IPS-18a (cell line): ENCODE measurements at regions not wholly inside any gene's neighbourhood (a gene's known extent, or its start where the extent isn't known, plus 50 kb on each side); places are given as distances from the start of the nearest gene placed in this dataset.

Experiments used
- H3K27ac ChIP-seq: one replicate; pipeline ENCODE4 v1.5.1; 2013; ENCODE audit warnings: low read length
- H3K27me3 ChIP-seq: one replicate; pipeline ENCODE4 v1.6.1; 2013; ENCODE audit warnings: mild to moderate bottlenecking, low read length; ENCODE audit not compliant: control insufficient read depth, insufficient read depth
- H3K36me3 ChIP-seq: one replicate; pipeline ENCODE4 v1.6.1; 2013; ENCODE audit warnings: low read depth, low read length; ENCODE audit not compliant: control insufficient read depth
- H3K4me1 ChIP-seq: one replicate; pipeline ENCODE4 v1.6.1; 2013; ENCODE audit warnings: low read depth, low read length; ENCODE audit not compliant: control insufficient read depth
- H3K4me3 ChIP-seq: one replicate; pipeline ENCODE4 v1.5.1; 2013; ENCODE audit warnings: low read length
- H3K9ac ChIP-seq: one replicate; pipeline ENCODE4 v1.6.1; 2013; ENCODE audit warnings: mild to moderate bottlenecking, low read length, moderate library complexity
- H3K9me3 ChIP-seq: one replicate; pipeline ENCODE4 v1.6.1; 2013; ENCODE audit warnings: low read depth, low read length; ENCODE audit not compliant: control insufficient read depth

DNA sequence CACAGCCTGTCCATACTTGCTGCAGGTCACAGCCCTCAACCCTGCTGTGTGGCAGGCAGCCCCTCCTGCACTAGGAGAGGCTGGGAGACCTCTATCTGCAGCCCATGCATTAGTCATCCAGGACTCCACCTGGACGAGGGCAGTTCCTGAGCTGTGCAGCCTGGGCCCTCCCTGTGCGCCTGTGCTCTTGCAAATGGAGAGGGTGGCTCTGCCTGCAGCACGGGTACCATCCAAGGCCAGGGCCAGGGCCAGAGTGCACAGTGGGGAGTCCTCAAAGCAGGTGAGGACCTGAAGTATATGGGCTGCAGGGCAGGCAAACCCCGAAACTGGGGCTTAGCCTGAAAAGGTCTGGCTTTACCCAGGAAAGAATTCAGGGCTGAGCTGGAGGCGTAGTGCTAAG, 89.8 kb upstream of the PHACTR3 start:
- Histone ChIP-seq H3K4me3 (peak overlapping the region; percentile 53), H3K27me3 (no peaks in the 10 kb centered on the region), H3K9me3 (no peaks in the 10 kb centered on the region), H3K4me1 (peaks cover 3% of the 10 kb centered on the region), H3K27ac (no peak overlapping the region), H3K36me3 (no peaks in the 10 kb centered on the region), H3K9ac (no peak overlapping the region)

DNA sequence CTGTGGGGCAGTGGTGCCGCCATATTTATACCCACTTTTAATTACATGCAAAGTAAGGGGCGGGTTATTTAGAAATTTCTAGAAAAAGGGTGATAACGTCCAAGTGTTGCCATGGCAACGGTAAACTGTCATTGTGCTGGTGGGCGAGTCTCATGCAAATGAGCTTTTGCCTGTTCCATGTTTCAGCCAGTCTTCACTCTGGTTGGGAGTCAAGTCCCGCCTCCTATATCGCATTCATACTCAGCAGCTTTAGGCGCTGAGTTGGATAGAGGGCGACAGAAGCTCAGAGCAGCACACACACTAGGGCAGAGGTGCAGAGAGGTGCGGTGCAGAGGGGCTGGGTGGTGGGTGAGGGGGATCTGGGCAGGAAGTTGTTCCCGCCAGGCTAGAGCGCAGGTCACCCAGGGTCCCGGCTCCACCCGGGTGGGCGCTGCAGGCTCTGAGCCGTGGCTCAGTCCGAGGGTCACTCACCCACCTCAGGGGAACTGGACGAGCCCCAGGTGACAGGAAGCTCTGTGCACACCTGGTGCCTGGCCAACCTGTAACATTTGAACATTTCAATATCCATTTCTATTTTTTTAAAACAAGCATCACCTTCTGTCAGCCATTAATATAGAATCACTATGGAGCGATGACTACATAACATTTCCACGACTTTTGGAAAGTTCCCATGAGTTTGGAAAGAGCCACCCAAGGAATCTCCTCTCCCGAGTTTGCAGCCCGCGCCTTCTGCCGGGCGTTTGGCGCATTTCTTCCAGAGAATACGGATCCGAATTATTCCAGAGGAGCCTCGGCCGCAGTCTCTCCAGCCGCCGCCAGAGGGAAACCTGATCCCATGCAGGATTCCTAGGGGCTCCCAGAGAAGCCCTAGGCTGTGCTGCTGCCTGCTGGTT, 89.1 kb upstream of the PHACTR3 start:
- Histone ChIP-seq H3K9me3 (no peaks in the 10 kb centered on the region), H3K4me1 (peaks cover 3% of the 10 kb centered on the region), H3K36me3 (no peaks in the 10 kb centered on the region), H3K9ac (peak overlapping the region; percentile 21), H3K4me3 (peak overlapping the region; percentile 53), H3K27me3 (no peaks in the 10 kb centered on the region), H3K27ac (no peak overlapping the region)

DNA sequence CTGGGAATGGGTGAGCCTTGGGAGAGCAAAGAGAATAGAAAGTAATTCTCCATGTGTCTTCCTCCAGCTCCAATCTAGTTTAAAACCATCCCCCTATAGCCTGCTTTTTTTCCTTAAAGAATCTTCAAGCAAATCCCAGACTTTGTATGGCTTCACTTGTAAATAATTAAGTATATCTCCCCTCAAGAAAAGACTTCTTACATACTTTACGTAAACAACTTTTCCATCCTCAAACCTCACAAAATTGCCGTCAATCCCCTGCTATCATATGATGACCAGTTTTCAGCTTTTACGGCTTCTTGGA, 88.5 kb upstream of the PHACTR3 start:
- H3K27ac ChIP-seq: no peak overlapping the region

DNA sequence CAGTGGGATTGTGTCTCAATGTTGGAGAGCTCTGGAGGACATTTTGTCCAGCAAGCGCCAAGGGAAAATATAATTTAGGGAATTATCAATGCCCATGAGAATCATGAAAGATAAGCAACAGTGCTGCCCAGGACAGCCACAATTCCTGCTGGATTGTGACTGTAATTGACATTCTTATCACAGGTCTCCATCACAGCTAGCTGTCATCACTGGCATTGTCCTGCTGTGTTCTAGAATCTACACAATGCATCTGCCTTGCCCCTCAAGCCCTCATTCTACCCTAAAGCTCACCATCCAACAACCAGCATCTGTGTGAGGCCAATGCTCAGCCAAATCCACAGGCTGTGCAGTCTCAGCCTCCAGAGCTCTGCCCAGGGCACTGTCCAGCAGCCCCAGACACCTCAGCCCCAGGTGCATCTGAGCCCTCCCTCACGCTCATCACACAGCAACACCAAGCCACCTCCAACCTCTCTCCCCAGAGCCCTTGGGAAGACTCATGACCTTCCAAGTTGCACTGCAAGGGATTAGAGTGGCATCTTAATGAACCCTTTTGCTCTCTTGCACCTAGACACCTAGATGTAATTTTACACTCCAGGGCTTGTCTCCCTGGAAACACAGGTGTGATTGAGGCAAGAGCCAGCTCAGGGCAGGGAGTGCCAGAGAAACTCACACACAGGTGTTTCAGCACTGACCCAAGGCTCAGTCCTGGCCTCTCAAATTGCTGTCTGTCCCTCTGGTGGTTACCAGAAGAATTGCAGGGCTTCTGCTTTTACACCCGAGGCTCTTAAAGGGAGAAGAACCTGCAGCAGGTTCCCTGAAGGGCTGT, 85.2 kb upstream of the PHACTR3 start:
- H3K4me3 ChIP-seq: no peak overlapping the region
- H3K27ac ChIP-seq: no peak overlapping the region
- H3K9me3 ChIP-seq: no peaks in the 10 kb centered on the region
- H3K4me1 ChIP-seq: peaks cover 3% of the 10 kb centered on the region
- no peaks in the 10 kb centered on the region for H3K27me3 ChIP-seq
- no peaks in the 10 kb centered on the region for H3K36me3 ChIP-seq
- no peak overlapping the region for H3K9ac ChIP-seq

More for the DNA sequence above, 88.5 kb upstream of the PHACTR3 start:
- Histone ChIP-seq H3K9me3 (no peaks in the 10 kb centered on the region), H3K4me1 (peaks cover 3% of the 10 kb centered on the region), H3K27me3 (no peaks in the 10 kb centered on the region), H3K4me3 (no peak overlapping the region), H3K9ac (no peak overlapping the region), H3K36me3 (no peaks in the 10 kb centered on the region)

DNA sequence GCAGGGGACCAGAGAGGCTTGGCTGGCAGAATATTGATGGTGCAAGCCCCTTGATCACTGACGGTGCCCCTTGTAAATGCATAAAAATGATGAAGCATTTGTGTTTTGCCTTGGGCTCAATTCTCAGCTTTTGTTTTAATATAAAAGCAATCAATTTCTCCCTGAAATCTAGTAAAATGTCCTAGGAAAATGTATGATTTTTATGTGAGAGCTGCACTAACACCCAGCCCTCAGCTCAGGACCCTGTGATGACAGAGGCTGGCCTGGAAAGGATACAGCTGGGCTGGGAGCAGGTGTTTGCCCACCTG, 84.7 kb upstream of the PHACTR3 start:
- Histone ChIP-seq H3K4me3 (no peak overlapping the region), H3K27ac (no peak overlapping the region), H3K9ac (no peak overlapping the region), H3K4me1 (peaks cover 3% of the 10 kb centered on the region), H3K27me3 (no peaks in the 10 kb centered on the region), H3K36me3 (no peaks in the 10 kb centered on the region), H3K9me3 (no peaks in the 10 kb centered on the region)

DNA sequence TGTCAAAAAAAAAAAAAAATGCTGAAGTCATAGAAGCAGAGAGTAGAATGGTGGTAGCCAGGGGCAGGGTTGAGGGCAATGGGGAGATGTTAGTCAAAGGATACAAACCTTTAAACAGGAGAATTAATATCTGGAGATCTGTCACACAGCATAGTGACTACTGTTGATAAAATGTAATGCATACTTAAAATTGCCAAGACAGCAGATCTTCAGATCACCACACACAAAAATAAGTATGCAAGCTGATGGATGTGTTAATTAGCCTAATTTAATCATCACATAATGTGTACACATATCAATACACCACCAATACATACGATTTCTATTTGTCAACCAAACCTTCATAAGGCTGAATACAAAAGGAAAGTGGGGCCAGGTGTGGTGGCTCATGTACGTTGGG, 83.5 kb upstream of the PHACTR3 start:
- H3K9me3 ChIP-seq: no peaks in the 10 kb centered on the region
- no peak overlapping the region for H3K4me3 ChIP-seq
- H3K27me3 ChIP-seq: peaks cover 3% of the 10 kb centered on the region
- H3K9ac ChIP-seq: no peak overlapping the region
- H3K36me3 ChIP-seq: no peaks in the 10 kb centered on the region
- H3K4me1 ChIP-seq: peaks cover 2% of the 10 kb centered on the region
- no peak overlapping the region for H3K27ac ChIP-seq

DNA sequence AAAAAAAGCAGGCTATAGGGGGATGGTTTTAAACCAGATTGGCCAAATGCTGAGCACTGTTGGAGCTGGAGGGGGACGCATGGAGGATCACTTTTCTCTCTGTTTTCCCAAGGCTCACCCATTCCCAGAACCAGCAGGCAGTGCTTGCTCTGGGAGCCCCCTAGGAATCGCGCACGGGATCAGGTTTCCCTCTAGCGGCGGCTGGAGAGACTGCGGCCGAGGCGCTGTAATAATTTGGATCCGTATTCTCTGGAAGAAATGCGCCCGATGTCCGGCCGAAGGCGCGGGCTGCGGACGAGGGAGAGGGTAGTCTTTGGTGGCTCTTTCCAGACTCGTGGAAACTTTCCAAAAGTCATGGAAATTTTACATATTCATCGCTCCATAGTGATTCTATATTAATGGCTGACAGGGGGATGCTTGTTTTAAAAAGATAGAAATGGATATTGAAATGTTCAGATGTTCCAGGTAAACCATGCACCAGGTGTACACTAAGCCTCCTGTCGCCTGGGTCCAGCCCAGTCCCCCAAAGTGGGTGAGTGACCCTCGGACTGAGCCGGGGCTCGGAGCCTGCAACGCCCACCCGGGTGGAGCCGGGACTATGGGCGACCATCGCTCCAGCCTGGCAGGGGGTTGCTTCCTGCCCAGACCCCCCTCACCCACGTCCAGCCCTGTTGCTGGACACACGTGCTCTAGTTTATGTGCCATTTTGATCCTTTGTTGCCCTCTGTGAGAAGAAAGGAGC, 78.7 kb upstream of the PHACTR3 start:
- peaks cover 23% of the 10 kb centered on the region for H3K27me3 ChIP-seq
- no peak overlapping the region for H3K27ac ChIP-seq
- H3K4me1 ChIP-seq: no peaks in the 10 kb centered on the region
- H3K9me3 ChIP-seq: no peaks in the 10 kb centered on the region
- no peaks in the 10 kb centered on the region for H3K36me3 ChIP-seq
- peak overlapping the region; percentile 43 for H3K4me3 ChIP-seq
- H3K9ac ChIP-seq: no peak overlapping the region

DNA sequence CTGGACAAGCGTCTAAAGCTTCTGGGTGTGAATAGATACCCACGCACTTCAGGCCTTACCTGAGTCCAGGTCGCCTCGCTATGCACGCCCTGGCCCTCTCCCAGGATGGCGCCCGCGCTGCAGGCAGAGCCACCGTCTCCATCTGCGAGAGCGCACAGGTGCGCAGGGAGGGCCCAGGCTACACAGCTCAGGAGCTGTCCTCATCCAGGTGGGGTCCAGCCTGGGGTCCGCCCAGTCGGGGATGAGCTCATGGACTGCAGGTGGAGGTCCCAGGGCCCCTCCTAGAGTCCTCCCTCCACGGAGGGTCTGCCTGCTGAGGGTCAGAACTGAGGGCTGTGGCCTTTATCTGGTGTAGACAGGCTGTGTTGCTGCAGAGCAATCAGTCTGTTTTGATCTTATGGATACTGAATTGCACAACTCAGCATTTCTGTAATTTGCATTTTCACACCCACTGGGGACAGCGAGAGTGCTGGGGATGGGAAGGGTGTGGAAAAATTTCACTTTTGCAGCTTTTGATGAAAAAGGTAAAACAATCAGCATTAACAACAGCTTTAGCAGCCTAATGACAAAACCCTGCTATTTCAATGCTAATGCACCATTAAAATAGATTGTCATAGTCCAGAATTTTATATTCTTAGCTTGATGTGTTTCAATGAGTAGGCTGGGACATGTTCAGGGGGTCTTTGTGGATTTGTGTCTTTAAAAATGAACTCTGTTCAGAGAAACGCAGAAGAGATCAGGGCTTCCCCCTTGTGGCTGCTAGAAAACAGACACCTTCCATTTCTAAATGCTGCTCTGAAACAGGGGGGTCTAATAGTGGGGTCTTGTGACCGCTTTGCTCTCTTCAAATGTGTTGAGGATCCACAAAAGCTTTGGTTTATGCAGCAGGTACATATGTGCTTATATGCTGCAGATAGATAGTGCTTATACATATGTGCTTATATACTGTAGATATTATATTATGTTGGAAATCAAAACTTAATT, 77.8 kb upstream of the PHACTR3 start:
- no peak overlapping the region for H3K9ac ChIP-seq

DNA sequence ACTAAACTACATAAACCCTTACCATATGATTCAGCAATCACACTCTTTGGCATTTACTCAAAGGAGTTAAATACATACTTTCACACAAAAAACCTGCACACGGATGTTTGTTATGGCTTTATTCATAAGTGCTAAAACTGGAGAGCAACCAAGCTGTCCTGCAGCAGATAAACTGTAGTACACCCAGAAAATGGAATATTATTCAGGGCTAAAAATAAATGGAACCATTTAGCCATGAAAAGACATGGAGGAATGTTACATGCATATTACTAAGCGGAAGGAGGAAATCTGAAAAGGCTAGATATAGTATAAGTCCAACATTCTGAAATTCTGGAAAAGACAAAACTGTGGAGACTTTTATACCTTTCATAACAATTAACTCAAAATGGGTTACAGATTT, 73.6 kb upstream of the PHACTR3 start:
- H3K4me1 ChIP-seq: no peaks in the 10 kb centered on the region
- H3K27me3 ChIP-seq: peaks cover 20% of the 10 kb centered on the region
- H3K27ac ChIP-seq: no peak overlapping the region
- H3K4me3 ChIP-seq: no peak overlapping the region
- H3K9ac ChIP-seq: no peak overlapping the region
- no peaks in the 10 kb centered on the region for H3K36me3 ChIP-seq
- H3K9me3 ChIP-seq: no peaks in the 10 kb centered on the region

More for the DNA sequence above, 77.8 kb upstream of the PHACTR3 start:
- no peaks in the 10 kb centered on the region for H3K36me3 ChIP-seq
- H3K4me1 ChIP-seq: no peaks in the 10 kb centered on the region
- peaks cover 23% of the 10 kb centered on the region for H3K27me3 ChIP-seq
- H3K9me3 ChIP-seq: no peaks in the 10 kb centered on the region
- peak overlapping the region; percentile 43 for H3K4me3 ChIP-seq
- no peak overlapping the region for H3K27ac ChIP-seq

DNA sequence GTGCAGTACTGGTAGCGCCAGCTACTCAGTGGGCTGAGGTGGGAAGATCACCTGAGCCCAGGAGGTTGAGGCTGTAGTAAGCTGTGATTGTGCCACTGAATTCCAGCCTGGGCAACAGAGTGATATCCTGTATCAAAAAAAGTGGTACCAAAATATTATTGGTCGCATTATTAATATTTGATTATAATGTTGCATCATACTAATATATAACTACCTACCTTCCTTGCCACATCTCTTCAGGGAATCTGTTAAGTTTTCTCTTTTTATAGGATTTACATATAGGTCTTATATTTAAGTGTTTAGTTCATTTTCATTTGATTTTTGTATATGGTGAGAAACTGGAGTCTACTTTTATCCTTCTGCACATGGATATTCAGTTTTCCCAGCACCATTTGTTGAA, 66.3 kb upstream of the PHACTR3 start:
- H3K27ac ChIP-seq: no peak overlapping the region
- peaks cover 7% of the 10 kb centered on the region for H3K9me3 ChIP-seq
- no peak overlapping the region for H3K4me3 ChIP-seq
- H3K36me3 ChIP-seq: no peaks in the 10 kb centered on the region
- H3K9ac ChIP-seq: no peak overlapping the region
- no peaks in the 10 kb centered on the region for H3K4me1 ChIP-seq
- no peaks in the 10 kb centered on the region for H3K27me3 ChIP-seq

DNA sequence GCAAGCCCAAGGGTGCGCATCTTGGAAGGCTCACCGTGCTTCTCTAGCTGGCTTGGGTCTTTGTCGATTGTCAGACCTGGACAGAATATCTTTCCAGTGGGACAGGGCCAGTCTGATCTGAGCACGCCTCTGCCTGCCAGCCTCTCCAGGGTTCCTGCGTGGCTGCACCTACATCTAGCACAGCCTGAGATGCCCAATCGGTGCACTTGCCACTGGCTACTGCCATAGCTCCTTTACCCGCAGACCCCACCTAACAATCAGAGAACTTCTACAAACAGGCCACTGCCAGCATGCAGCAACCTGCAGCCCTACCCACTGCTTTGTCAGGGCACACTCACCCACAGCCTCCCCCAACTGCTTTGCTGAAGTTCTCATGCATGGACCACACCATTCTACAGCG, 56.7 kb upstream of the PHACTR3 start:
- Histone ChIP-seq H3K4me3 (no peak overlapping the region), H3K9ac (no peak overlapping the region), H3K36me3 (no peaks in the 10 kb centered on the region), H3K27ac (no peak overlapping the region), H3K27me3 (no peaks in the 10 kb centered on the region), H3K9me3 (no peaks in the 10 kb centered on the region), H3K4me1 (no peaks in the 10 kb centered on the region)
